ENCODE measurements at regions not wholly inside any gene's neighbourhood (a gene's known extent, or its start where the extent isn't known, plus 50 kb on each side); places are given as distances from the start of the nearest gene placed in this dataset.

GRCh38 chr2:34252111-34252510 is 653.0 kb upstream of the FAM98A start:
- no peak overlapping the region for H3K4me3 ChIP-seq
- H3K4me1 ChIP-seq = no peaks in the 10 kb centered on the region
- no peaks in the 10 kb centered on the region for H3K27me3 ChIP-seq (ENCODE audit: low read depth)
- intact Hi-C loops (cut with micrococcal nuclease) = no loop called here
- TF ChIP-seq CTCF (IDR thresholded peaks at IDR 0.05; ENCODE audit: borderline replicate concordance) = no peak
- no peaks in the 10 kb centered on the region for H3K9me3 ChIP-seq (replicated peaks)
- no peak overlapping the region for H3K27ac ChIP-seq (replicated peaks)
- DNase-seq = no peak
- H3K36me3 ChIP-seq = no peaks in the 10 kb centered on the region

- no peak overlapping the region for H3K27ac ChIP-seq (replicated peaks)
- TF ChIP-seq CTCF (IDR thresholded peaks at IDR 0.05; ENCODE audit: borderline replicate concordance) = no peak
- H3K4me1 ChIP-seq = no peaks in the 10 kb centered on the region
- intact Hi-C loops (cut with micrococcal nuclease) = no loop called here
- DNase-seq = no peak
- H3K36me3 ChIP-seq = no peaks in the 10 kb centered on the region
- H3K4me3 ChIP-seq = no peak overlapping the region
- H3K27me3 ChIP-seq (ENCODE audit: low read depth) = no peaks in the 10 kb centered on the region
- H3K9me3 ChIP-seq (replicated peaks) = no peaks in the 10 kb centered on the region
Observed at GRCh38 chr2:34251578-34251977, 652.5 kb upstream of the FAM98A start.

- DNase-seq = no peak
- H3K9me3 ChIP-seq (replicated peaks) = peaks cover 5% of the 10 kb centered on the region
- no peaks in the 10 kb centered on the region for H3K36me3 ChIP-seq
- intact Hi-C loops (cut with micrococcal nuclease) = no loop called here
- no peak overlapping the region for H3K27ac ChIP-seq (replicated peaks)
- H3K4me3 ChIP-seq = no peak overlapping the region
- no peak for TF ChIP-seq CTCF (IDR thresholded peaks at IDR 0.05; ENCODE audit: borderline replicate concordance)
- no peaks in the 10 kb centered on the region for H3K4me1 ChIP-seq
- H3K27me3 ChIP-seq (ENCODE audit: low read depth) = no peaks in the 10 kb centered on the region
Observed at GRCh38 chr2:34244195-34244594, 645.1 kb upstream of the FAM98A start.

- no peak overlapping the region for H3K27ac ChIP-seq (replicated peaks)
- TF ChIP-seq CTCF (IDR thresholded peaks at IDR 0.05; ENCODE audit: borderline replicate concordance) = no peak
Observed at GRCh38 chr2:34242763-34243123, 643.6 kb upstream of the FAM98A start.

GRCh38 chr2:34241905-34242762 is 643.0 kb upstream of the FAM98A start:
- no peak for TF ChIP-seq CTCF (IDR thresholded peaks at IDR 0.05; ENCODE audit: borderline replicate concordance)

More at GRCh38 chr2:34242763-34243123, 643.6 kb upstream of the FAM98A start:
- Histone ChIP-seq H3K4me1 (no peaks in the 10 kb centered on the region), H3K27me3 (ENCODE audit: low read depth) (no peaks in the 10 kb centered on the region), H3K9me3 (replicated peaks) (peaks cover 13% of the 10 kb centered on the region), H3K36me3 (no peaks in the 10 kb centered on the region), H3K4me3 (no peak overlapping the region)
- no peak for DNase-seq
- intact Hi-C loops (cut with micrococcal nuclease) = no loop called here

More at GRCh38 chr2:34241905-34242762, 643.0 kb upstream of the FAM98A start:
- intact Hi-C loops (cut with micrococcal nuclease) = no loop called here
- H3K27me3 ChIP-seq (ENCODE audit: low read depth) = no peaks in the 10 kb centered on the region
- no peak overlapping the region for H3K27ac ChIP-seq (replicated peaks)
- DNase-seq = no peak
- peaks cover 19% of the 10 kb centered on the region for H3K9me3 ChIP-seq (replicated peaks)
- H3K36me3 ChIP-seq = no peaks in the 10 kb centered on the region
- no peaks in the 10 kb centered on the region for H3K4me1 ChIP-seq
- H3K4me3 ChIP-seq = no peak overlapping the region

Data from left ventricle myocardium inferior (tissue), 1 donor.